HG02571 (cell line): ENCODE measurements at regions not wholly inside any gene's neighbourhood (a gene's known extent, or its start where the extent isn't known, plus 50 kb on each side); places are given as distances from the start of the nearest gene placed in this dataset.

ENCODE experiments used
- ATAC-seq: cut with Tn5 transposase; IDR thresholded peaks from one replicate; pipeline ENCODE4 v1.9.1; 2021; ENCODE audit warnings: mild to moderate bottlenecking, moderate library complexity; ENCODE audit not compliant: unreplicated experiment

GRCh38 chr6:169959136-169960002 lies 207.9 kb downstream of the ERMARD start:
- no peak for ATAC-seq

GRCh38 chr6:169958510-169958909 lies 207.1 kb downstream of the ERMARD start:
- ATAC-seq, result no peak

- ATAC-seq, result no peak
Measured at GRCh38 chr6:169957351-169957963, 206.0 kb downstream of the ERMARD start.

GRCh38 chr6:169956580-169956979 lies 205.2 kb downstream of the ERMARD start:
- no peak for ATAC-seq

GRCh38 chr6:169955731-169956437 lies 204.5 kb downstream of the ERMARD start:
- ATAC-seq, result no peak

- ATAC-seq, result no peak
Measured at GRCh38 chr6:169954977-169955376, 203.6 kb downstream of the ERMARD start.

GRCh38 chr6:169953686-169954085 lies 202.3 kb downstream of the ERMARD start:
- no peak for ATAC-seq

- ATAC-seq, result no peak
Measured at GRCh38 chr6:169950558-169950957, 199.1 kb downstream of the ERMARD start.

GRCh38 chr6:169949511-169950097 lies 198.2 kb downstream of the ERMARD start:
- no peak for ATAC-seq

- ATAC-seq, result no peak
Measured at GRCh38 chr6:169946971-169947370, 195.5 kb downstream of the ERMARD start.

GRCh38 chr6:169945117-169945516 lies 193.7 kb downstream of the ERMARD start:
- ATAC-seq, result no peak

- no peak for ATAC-seq
Measured at GRCh38 chr6:169944415-169944814, 193.0 kb downstream of the ERMARD start.

GRCh38 chr6:169944061-169944337 lies 192.6 kb downstream of the ERMARD start:
- no peak for ATAC-seq

GRCh38 chr6:169943241-169944060 lies 192.0 kb downstream of the ERMARD start:
- ATAC-seq, result no peak

GRCh38 chr6:169942173-169942572 lies 190.8 kb downstream of the ERMARD start:
- no peak for ATAC-seq

GRCh38 chr6:169940481-169941271 lies 189.3 kb downstream of the ERMARD start:
- ATAC-seq, result no peak

GRCh38 chr6:169939554-169940164 lies 188.2 kb downstream of the ERMARD start:
- no peak for ATAC-seq

- no peak for ATAC-seq
Measured at GRCh38 chr6:169938731-169939130, 187.3 kb downstream of the ERMARD start.

GRCh38 chr6:169938262-169938701 lies 186.9 kb downstream of the ERMARD start:
- ATAC-seq, result no peak
